ENCODE measurements at regions not wholly inside any gene's neighbourhood (a gene's known extent, or its start where the extent isn't known, plus 50 kb on each side); places are given as distances from the start of the nearest gene placed in this dataset.

DNA sequence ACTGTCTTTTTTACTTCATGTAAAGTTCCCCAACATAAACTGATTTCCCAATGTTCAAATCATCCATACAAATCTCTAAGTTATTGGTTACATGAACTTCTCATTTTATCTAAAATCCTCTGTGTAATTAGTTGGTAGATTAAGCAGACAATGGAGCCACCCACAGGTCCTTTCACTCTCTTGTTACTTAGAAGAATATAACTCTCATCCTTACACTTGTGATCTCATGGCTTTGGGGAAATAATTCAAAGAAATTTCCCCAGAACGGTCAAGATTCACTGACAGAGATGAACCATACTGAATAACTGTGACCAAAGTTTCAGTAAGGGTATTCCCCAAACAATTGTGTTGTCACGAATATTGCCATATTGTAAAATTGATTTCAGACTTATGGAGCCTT lies 1102.6 kb upstream of the EPHA6 start:
- TF ChIP-seq, protein P1, sequence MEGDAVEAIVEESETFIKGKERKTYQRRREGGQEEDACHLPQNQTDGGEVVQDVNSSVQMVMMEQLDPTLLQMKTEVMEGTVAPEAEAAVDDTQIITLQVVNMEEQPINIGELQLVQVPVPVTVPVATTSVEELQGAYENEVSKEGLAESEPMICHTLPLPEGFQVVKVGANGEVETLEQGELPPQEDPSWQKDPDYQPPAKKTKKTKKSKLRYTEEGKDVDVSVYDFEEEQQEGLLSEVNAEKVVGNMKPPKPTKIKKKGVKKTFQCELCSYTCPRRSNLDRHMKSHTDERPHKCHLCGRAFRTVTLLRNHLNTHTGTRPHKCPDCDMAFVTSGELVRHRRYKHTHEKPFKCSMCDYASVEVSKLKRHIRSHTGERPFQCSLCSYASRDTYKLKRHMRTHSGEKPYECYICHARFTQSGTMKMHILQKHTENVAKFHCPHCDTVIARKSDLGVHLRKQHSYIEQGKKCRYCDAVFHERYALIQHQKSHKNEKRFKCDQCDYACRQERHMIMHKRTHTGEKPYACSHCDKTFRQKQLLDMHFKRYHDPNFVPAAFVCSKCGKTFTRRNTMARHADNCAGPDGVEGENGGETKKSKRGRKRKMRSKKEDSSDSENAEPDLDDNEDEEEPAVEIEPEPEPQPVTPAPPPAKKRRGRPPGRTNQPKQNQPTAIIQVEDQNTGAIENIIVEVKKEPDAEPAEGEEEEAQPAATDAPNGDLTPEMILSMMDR (IDR thresholded peaks at IDR 0.05; ENCODE audit: poor library complexity) = no peak
- TF ChIP-seq EZH2 (IDR thresholded peaks at IDR 0.05; ENCODE audit: borderline replicate concordance) (no peak), EZH2phosphoT487 (IDR thresholded peaks at IDR 0.05; ENCODE audit: low read depth, severe bottlenecking, unreplicated experiment) (no peak)
